ENCODE measurements at regions not wholly inside any gene's neighbourhood (a gene's known extent, or its start where the extent isn't known, plus 50 kb on each side); places are given as distances from the start of the nearest gene placed in this dataset.

DNA sequence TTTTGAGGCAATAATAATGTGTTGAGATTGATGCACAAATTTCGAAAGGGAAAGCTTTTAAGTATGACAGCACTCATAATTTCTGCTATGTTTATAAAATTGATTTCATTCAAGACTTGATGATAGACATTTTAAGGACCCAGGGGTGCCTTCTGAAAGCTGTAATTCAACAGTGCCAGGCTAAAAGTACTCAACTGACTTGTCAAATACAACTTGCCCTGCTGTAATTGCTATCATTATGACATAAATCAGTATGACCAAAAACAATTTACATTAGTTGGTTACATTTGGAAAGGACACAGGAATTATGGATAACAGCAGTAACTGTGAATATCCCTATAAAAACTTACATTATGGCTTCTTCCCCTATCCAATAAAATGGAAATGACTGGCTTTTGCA, 178.9 kb downstream of the MMUT start:
- no peak for TF ChIP-seq SIN3A (IDR thresholded peaks at IDR 0.05; ENCODE audit: low read depth)
- no peak for TF ChIP-seq EZH2phosphoT487 (IDR thresholded peaks at IDR 0.05; ENCODE audit: borderline replicate concordance)
- TF ChIP-seq, protein P1, sequence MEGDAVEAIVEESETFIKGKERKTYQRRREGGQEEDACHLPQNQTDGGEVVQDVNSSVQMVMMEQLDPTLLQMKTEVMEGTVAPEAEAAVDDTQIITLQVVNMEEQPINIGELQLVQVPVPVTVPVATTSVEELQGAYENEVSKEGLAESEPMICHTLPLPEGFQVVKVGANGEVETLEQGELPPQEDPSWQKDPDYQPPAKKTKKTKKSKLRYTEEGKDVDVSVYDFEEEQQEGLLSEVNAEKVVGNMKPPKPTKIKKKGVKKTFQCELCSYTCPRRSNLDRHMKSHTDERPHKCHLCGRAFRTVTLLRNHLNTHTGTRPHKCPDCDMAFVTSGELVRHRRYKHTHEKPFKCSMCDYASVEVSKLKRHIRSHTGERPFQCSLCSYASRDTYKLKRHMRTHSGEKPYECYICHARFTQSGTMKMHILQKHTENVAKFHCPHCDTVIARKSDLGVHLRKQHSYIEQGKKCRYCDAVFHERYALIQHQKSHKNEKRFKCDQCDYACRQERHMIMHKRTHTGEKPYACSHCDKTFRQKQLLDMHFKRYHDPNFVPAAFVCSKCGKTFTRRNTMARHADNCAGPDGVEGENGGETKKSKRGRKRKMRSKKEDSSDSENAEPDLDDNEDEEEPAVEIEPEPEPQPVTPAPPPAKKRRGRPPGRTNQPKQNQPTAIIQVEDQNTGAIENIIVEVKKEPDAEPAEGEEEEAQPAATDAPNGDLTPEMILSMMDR (IDR thresholded peaks at IDR 0.05 in 2 of 3, conservative IDR thresholded peaks at IDR 0.05 in 1 of 3; ENCODE audit: borderline replicate concordance in 1 of 3, insufficient read depth in 1 of 3, low read depth in 2 of 3, low read length in 2 of 3), result no peak
- TF ChIP-seq POLR2A (IDR thresholded peaks at IDR 0.05; ENCODE audit: borderline replicate concordance, extremely low read depth, insufficient read depth, insufficient read length), result no peak
- no peak for TF ChIP-seq EZH2 (IDR thresholded peaks at IDR 0.05)
- no peak for TF ChIP-seq RAD21 (IDR thresholded peaks at IDR 0.05; ENCODE audit: low read depth)
- TF ChIP-seq, protein P2, sequence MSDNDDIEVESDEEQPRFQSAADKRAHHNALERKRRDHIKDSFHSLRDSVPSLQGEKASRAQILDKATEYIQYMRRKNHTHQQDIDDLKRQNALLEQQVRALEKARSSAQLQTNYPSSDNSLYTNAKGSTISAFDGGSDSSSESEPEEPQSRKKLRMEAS (IDR thresholded peaks at IDR 0.05), result no peak
- no peak for TF ChIP-seq CEBPB (IDR thresholded peaks at IDR 0.05; ENCODE audit: low read depth)
- TF ChIP-seq POLR2AphosphoS5 (IDR thresholded peaks at IDR 0.05; ENCODE audit: low read depth, low read length), result no peak
- TF ChIP-seq, protein P3, sequence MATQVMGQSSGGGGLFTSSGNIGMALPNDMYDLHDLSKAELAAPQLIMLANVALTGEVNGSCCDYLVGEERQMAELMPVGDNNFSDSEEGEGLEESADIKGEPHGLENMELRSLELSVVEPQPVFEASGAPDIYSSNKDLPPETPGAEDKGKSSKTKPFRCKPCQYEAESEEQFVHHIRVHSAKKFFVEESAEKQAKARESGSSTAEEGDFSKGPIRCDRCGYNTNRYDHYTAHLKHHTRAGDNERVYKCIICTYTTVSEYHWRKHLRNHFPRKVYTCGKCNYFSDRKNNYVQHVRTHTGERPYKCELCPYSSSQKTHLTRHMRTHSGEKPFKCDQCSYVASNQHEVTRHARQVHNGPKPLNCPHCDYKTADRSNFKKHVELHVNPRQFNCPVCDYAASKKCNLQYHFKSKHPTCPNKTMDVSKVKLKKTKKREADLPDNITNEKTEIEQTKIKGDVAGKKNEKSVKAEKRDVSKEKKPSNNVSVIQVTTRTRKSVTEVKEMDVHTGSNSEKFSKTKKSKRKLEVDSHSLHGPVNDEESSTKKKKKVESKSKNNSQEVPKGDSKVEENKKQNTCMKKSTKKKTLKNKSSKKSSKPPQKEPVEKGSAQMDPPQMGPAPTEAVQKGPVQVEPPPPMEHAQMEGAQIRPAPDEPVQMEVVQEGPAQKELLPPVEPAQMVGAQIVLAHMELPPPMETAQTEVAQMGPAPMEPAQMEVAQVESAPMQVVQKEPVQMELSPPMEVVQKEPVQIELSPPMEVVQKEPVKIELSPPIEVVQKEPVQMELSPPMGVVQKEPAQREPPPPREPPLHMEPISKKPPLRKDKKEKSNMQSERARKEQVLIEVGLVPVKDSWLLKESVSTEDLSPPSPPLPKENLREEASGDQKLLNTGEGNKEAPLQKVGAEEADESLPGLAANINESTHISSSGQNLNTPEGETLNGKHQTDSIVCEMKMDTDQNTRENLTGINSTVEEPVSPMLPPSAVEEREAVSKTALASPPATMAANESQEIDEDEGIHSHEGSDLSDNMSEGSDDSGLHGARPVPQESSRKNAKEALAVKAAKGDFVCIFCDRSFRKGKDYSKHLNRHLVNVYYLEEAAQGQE (IDR thresholded peaks at IDR 0.05; ENCODE audit: low read depth), result no peak
- no peak for TF ChIP-seq EGR1 (IDR thresholded peaks at IDR 0.05; ENCODE audit: low read depth)
- no peak for TF ChIP-seq SRF (IDR thresholded peaks at IDR 0.05; ENCODE audit: low read depth)
- no peak for TF ChIP-seq ZFX (IDR thresholded peaks at IDR 0.05)
- no peak for TF ChIP-seq YY1 (IDR thresholded peaks at IDR 0.05; ENCODE audit: extremely low read depth, insufficient replicate concordance, low read depth, low read length)
